GM20000 (cell line): ENCODE measurements at regions not wholly inside any gene's neighbourhood (a gene's known extent, or its start where the extent isn't known, plus 50 kb on each side); places are given as distances from the start of the nearest gene placed in this dataset.

Experiments used
- DNase-seq: peaks from one replicate; pipeline ENCODE4 v3.0.0; 2012; ENCODE audit warnings: low spot score
- CTCF ChIP-seq: IDR thresholded peaks from 2 replicates; pipeline ENCODE4 v1.5.1; 2012; ENCODE audit warnings: mild to moderate bottlenecking, control low read depth; ENCODE audit errors: extremely low read depth, missing control alignments

DNA sequence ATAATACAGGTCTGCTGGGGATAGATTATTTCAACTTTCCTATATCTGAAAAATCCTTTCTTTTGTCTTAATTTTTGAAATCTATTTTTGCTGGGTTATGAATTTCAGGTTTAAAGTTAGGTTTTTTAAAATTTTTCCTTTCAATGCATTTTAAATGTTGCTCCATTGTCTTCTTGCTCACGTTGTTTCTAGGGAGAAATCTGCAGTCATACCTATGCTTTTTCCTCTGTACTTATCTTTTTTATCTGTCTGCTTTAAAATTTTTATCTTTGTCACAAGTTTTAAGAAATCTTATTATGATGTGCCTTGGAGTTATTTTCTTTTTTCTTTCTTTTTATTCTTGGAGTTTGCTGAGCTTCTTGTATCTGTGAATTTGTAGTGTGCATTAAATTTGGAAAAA lies 412.0 kb upstream of the KIF2A start:
- DNase-seq, result no peak
- TF ChIP-seq CTCF, result no peak

GRCh38 chr5:61896811-61897210 lies 409.2 kb upstream of the KIF2A start:
- no peak for DNase-seq
- TF ChIP-seq CTCF, result no peak

DNA sequence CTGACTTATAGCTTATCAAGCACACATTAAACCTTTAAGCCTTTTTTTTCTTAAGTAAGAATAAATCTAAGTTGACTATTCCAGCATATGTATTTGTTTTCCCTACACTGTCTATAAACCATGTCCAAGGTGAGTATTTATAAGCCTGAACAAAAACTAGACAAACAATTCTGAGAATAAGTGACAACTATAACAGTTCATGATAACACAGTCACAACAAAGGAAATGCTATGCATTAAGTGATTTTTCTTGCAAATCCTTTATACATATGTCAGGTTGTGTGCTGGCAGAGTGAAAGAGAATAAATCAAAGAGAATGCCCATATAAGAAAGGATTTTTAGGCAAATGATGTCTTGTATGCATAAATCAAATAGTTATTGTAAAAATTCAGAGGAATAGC lies 408.8 kb upstream of the KIF2A start:
- DNase-seq, result no peak
- TF ChIP-seq CTCF, result no peak

- DNase-seq, result no peak
- no peak for TF ChIP-seq CTCF
Observed at GRCh38 chr5:61901997-61902396, 404.0 kb upstream of the KIF2A start.

DNA sequence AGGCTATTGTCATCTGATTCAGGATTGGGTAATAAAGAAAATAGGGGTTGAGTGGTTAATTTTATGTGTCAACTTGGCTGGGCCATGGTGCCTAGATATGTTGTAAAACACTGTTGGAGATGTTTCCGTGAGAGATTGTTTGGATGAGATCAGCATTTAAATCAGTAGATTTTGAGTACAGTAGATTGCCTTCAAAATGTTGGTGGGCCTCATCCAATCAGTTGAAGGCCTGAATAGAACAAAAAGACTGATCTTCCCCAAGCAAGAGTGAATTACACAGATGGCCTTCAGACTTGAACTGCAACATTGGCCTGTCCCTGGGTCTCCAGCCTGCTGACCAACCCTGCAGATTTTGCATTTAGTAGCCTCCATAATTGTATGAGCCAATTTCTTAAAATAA lies 401.3 kb upstream of the KIF2A start:
- no peak for TF ChIP-seq CTCF
- no peak for DNase-seq

GRCh38 chr5:61905613-61906012 lies 400.4 kb upstream of the KIF2A start:
- DNase-seq, result no peak
- TF ChIP-seq CTCF, result no peak

GRCh38 chr5:61906820-61907219 lies 399.2 kb upstream of the KIF2A start:
- DNase-seq, result no peak
- TF ChIP-seq CTCF, result no peak
